ENCODE measurements at regions not wholly inside any gene's neighbourhood (a gene's known extent, or its start where the extent isn't known, plus 50 kb on each side); places are given as distances from the start of the nearest gene placed in this dataset.
"Not testable (repeated sequence)": the region's sequence is repeated elsewhere in the genome, so short reads cannot be mapped to it uniquely, and the experiment has no call there.

GRCh38 chr12:123049398-123050240 lies 69.1 kb downstream of the ARL6IP4 start:
- no TSS peak for BruUV-seq (replicated peaks)
- Mint-ChIP-seq H3K27ac (ENCODE audit: unreplicated experiment) (no peak overlapping the region), H3K4me1 (ENCODE audit: low read depth, unreplicated experiment) (no peaks in the 10 kb centered on the region), H3K9me3 (ENCODE audit: unreplicated experiment) (no peaks in the 10 kb centered on the region), H3K27me3 (ENCODE audit: insufficient read depth, unreplicated experiment) (no peaks in the 10 kb centered on the region), H3K4me3 (ENCODE audit: unreplicated experiment) (no peak overlapping the region), H3K36me3 (ENCODE audit: insufficient read depth, unreplicated experiment) (no peaks in the 10 kb centered on the region)
- Histone ChIP-seq H3K36me3 (ENCODE audit: control insufficient read depth, insufficient read depth, low read length) (no peaks in the 10 kb centered on the region), H3K4me3 (ENCODE audit: low read depth, low read length) (no peak overlapping the region), H3K9me3 (no peaks in the 10 kb centered on the region), H3K4me1 (no peaks in the 10 kb centered on the region), H3K27me3 (replicated peaks; ENCODE audit: control insufficient read depth, insufficient read depth, low read length) (no peaks in the 10 kb centered on the region)
- TF ChIP-seq, protein P1, sequence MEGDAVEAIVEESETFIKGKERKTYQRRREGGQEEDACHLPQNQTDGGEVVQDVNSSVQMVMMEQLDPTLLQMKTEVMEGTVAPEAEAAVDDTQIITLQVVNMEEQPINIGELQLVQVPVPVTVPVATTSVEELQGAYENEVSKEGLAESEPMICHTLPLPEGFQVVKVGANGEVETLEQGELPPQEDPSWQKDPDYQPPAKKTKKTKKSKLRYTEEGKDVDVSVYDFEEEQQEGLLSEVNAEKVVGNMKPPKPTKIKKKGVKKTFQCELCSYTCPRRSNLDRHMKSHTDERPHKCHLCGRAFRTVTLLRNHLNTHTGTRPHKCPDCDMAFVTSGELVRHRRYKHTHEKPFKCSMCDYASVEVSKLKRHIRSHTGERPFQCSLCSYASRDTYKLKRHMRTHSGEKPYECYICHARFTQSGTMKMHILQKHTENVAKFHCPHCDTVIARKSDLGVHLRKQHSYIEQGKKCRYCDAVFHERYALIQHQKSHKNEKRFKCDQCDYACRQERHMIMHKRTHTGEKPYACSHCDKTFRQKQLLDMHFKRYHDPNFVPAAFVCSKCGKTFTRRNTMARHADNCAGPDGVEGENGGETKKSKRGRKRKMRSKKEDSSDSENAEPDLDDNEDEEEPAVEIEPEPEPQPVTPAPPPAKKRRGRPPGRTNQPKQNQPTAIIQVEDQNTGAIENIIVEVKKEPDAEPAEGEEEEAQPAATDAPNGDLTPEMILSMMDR (IDR thresholded peaks at IDR 0.05; ENCODE audit: insufficient read depth in 1 of 2, low read depth in 1 of 2, low read length in 1 of 2, severe bottlenecking in 1 of 2, unreplicated experiment in 1 of 2), result no peak
- CTCF ChIA-PET, result interaction anchor here (0.7 kb wide), 1 partner anchor 42 kb away, joined by 3 read pairs; no protein-coding TSS in a partner anchor
- intact Hi-C loops (cut with micrococcal nuclease; ENCODE audit: unreplicated experiment), result no loop called here
- POLR2A ChIA-PET, result no interaction called here
- no peak for DNase-seq

GRCh38 chr12:123047892-123048291 lies 67.4 kb downstream of the ARL6IP4 start:
- H3K4me3 ChIP-seq (ENCODE audit: low read depth, low read length); H3K9me3 Mint-ChIP-seq (ENCODE audit: unreplicated experiment); BruUV-seq (replicated peaks); H3K4me1 Mint-ChIP-seq (ENCODE audit: low read depth, unreplicated experiment); H3K4me1 ChIP-seq; H3K4me3 Mint-ChIP-seq (ENCODE audit: unreplicated experiment); H3K27me3 ChIP-seq (replicated peaks; ENCODE audit: control insufficient read depth, insufficient read depth, low read length); DNase-seq; POLR2A ChIA-PET; H3K27me3 Mint-ChIP-seq (ENCODE audit: insufficient read depth, unreplicated experiment); H3K36me3 Mint-ChIP-seq (ENCODE audit: insufficient read depth, unreplicated experiment); H3K9me3 ChIP-seq; intact Hi-C loops (cut with micrococcal nuclease; ENCODE audit: unreplicated experiment); CTCF ChIA-PET; H3K27ac Mint-ChIP-seq (ENCODE audit: unreplicated experiment); H3K36me3 ChIP-seq (ENCODE audit: control insufficient read depth, insufficient read depth, low read length): not testable (repeated sequence)

GRCh38 chr12:123047289-123047688 lies 66.8 kb downstream of the ARL6IP4 start:
- Histone ChIP-seq H3K9me3 (no peaks in the 10 kb centered on the region), H3K4me3 (ENCODE audit: low read depth, low read length) (no peak overlapping the region), H3K36me3 (ENCODE audit: control insufficient read depth, insufficient read depth, low read length) (no peaks in the 10 kb centered on the region), H3K4me1 (no peaks in the 10 kb centered on the region), H3K27me3 (replicated peaks; ENCODE audit: control insufficient read depth, insufficient read depth, low read length) (no peaks in the 10 kb centered on the region)
- no peaks in the 10 kb centered on the region for H3K36me3 Mint-ChIP-seq (ENCODE audit: insufficient read depth, unreplicated experiment)
- no peak overlapping the region for H3K27ac Mint-ChIP-seq (ENCODE audit: unreplicated experiment)
- H3K4me3 Mint-ChIP-seq (ENCODE audit: unreplicated experiment), result no peak overlapping the region
- CTCF ChIA-PET, result no interaction called here
- intact Hi-C loops (cut with micrococcal nuclease; ENCODE audit: unreplicated experiment), result no loop called here
- H3K9me3 Mint-ChIP-seq (ENCODE audit: unreplicated experiment), result no peaks in the 10 kb centered on the region
- TF ChIP-seq, protein P1 (IDR thresholded peaks at IDR 0.05; ENCODE audit: insufficient read depth in 1 of 2, low read depth in 1 of 2, low read length in 1 of 2, severe bottlenecking in 1 of 2, unreplicated experiment in 1 of 2), result no peak
- no peaks in the 10 kb centered on the region for H3K4me1 Mint-ChIP-seq (ENCODE audit: low read depth, unreplicated experiment)
- no peak for DNase-seq
- BruUV-seq (replicated peaks), result no TSS peak
- no peaks in the 10 kb centered on the region for H3K27me3 Mint-ChIP-seq (ENCODE audit: insufficient read depth, unreplicated experiment)
- POLR2A ChIA-PET, result no interaction called here

All from Caco-2 (cell line).